Subcutaneous abdominal adipose tissue (tissue), 5 donors: ENCODE measurements at regions not wholly inside any gene's neighbourhood (a gene's known extent, or its start where the extent isn't known, plus 50 kb on each side); places are given as distances from the start of the nearest gene placed in this dataset.
"Not testable (repeated sequence)": the region's sequence is repeated elsewhere in the genome, so short reads cannot be mapped to it uniquely, and the experiment has no call there.

Experiments
- H3K27ac ChIP-seq: one replicate; pipeline ENCODE4 v1.7.0; 2013; ENCODE audit warnings: low read depth, mild to moderate bottlenecking, inconsistent platforms, low read length, moderate library complexity
- H3K27me3 ChIP-seq, 5 donors: one replicate each; pipeline ENCODE4 v1.7.0; 2013; ENCODE audit warnings: low read length in 5 of 5, inconsistent platforms in 1 of 5; ENCODE audit not compliant: control insufficient read depth in 5 of 5, insufficient read depth in 4 of 5
- H3K36me3 ChIP-seq, 5 donors: one replicate each; pipeline ENCODE4 v1.7.0; 2013; ENCODE audit warnings: low read length in 5 of 5; ENCODE audit not compliant: control insufficient read depth in 5 of 5, insufficient read depth in 5 of 5
- H3K4me1 ChIP-seq, 5 donors: one replicate each; pipeline ENCODE4 v1.7.0; 2013; ENCODE audit warnings: low read length in 5 of 5, mild to moderate bottlenecking in 3 of 5, moderate library complexity in 1 of 5; ENCODE audit not compliant: control insufficient read depth in 5 of 5, insufficient read depth in 5 of 5
- H3K4me3 ChIP-seq, 5 donors: one replicate each; pipeline ENCODE4 v1.7.0; 2013; ENCODE audit warnings: low read length in 5 of 5, low read depth in 1 of 5
- H3K9ac ChIP-seq, 5 donors: one replicate each; pipeline ENCODE4 v1.7.0; 2013; ENCODE audit warnings: low read length in 5 of 5, mild to moderate bottlenecking in 4 of 5, moderate library complexity in 3 of 5
- H3K9me3 ChIP-seq, 5 donors: one replicate each; pipeline ENCODE4 v1.7.0; 2013; ENCODE audit warnings: low read length in 5 of 5; ENCODE audit not compliant: control insufficient read depth in 5 of 5
- donor health status: healthy.
- donor health status: healthy.
- donor health status: healthy.
- donor health status: healthy.
- donor health status: healthy.

DNA sequence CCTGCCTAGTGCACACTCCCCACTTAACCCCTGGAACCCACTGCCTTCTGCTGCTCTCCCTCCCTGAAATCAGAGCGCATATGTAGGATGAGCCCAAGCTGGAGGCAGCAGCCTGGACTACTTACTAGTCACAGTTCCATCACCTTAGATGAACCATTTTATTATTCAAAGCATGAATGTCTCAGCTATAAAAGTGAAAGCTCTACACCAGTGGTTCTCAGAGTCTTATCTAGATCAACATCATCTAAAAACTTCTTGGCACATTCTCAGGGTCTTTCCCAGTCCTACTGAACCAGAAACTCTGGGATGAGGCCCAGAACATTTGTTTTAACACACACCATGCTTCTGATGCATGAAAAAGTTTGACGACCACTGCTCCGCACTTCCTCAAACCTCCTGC, 100.3 kb upstream of the ANK3 start:
- no peak overlapping the region for H3K4me3 ChIP-seq
- no peaks in the 10 kb centered on the region for H3K27me3 ChIP-seq
- no peaks in the 10 kb centered on the region for H3K9me3 ChIP-seq
- no peak overlapping the region for H3K27ac ChIP-seq
- H3K36me3 ChIP-seq: no peaks in the 10 kb centered on the region
- H3K4me1 ChIP-seq: no peaks in the 10 kb centered on the region
- no peak overlapping the region for H3K9ac ChIP-seq

DNA sequence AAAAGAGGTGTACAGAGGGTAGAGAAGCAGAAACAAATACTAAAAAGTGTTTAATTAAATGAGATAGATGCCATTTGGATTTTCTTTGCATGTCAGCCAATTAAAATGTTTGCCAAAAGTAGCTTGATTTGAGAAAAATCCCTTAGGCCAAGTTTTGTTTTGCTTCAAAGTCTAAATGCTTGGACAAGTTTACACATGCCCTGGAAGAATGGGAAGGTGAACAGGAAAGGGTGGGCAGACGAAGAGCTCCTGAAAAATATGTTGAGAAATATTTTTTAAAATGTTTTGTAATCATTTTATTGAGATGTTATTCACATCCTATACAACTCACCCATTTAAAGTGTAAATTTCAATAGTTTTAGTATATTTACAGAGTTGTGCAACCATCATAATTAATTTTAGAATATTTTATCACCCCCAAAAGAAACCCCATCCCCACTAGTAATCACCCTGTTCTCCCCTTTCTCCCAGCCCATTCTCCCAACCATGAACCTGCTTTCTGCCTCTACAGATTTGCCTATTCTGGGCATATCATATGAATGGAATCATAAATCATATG, 98.5 kb upstream of the ANK3 start:
- Histone ChIP-seq H3K27me3 (no peaks in the 10 kb centered on the region), H3K4me3 (no peak overlapping the region), H3K27ac (no peak overlapping the region), H3K4me1 (no peaks in the 10 kb centered on the region), H3K36me3 (no peaks in the 10 kb centered on the region), H3K9ac (no peak overlapping the region), H3K9me3 (no peaks in the 10 kb centered on the region)

DNA sequence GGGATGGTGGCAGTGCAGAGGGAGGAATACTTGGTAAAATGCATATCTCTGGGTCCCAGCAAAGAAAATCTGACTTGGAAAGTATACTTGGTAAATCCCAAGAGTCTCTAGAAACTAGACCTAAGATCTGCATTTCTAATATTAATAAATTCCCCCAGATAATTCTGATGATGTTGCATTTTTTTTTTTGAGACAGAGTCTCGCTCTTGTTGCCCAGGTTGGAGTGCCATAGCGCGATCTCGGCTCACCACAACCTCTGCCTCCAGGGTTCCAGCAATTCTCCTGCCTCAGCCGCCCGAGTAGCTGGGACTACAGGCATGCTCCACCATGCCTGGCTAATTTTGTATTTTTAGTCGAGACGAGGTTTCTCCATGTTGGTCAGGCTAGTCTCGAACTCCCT, 97.9 kb upstream of the ANK3 start:
- no peak overlapping the region for H3K9ac ChIP-seq
- H3K4me3 ChIP-seq: no peak overlapping the region
- no peaks in the 10 kb centered on the region for H3K27me3 ChIP-seq
- H3K4me1 ChIP-seq: no peaks in the 10 kb centered on the region
- no peaks in the 10 kb centered on the region for H3K36me3 ChIP-seq
- no peak overlapping the region for H3K27ac ChIP-seq
- H3K9me3 ChIP-seq: no peaks in the 10 kb centered on the region

DNA sequence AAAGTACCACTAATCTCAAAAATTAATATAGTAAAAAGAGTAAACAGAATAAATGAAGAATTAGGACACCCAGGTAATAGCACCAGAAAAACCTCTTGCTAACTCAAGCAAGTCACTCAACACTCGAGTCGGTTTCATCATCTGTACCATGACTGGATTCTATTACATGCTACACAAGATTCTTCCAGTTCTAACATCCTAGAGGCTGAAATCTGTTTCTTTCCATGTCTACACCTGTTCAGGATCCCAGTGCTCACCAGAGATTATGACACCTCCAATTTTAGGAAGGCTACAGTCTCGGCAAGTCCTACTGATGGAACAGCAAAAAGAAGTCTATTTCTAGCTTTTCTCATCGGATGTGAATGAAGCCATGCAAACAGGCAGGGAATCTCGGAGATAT, 95.3 kb upstream of the ANK3 start:
- no peaks in the 10 kb centered on the region for H3K27me3 ChIP-seq
- no peaks in the 10 kb centered on the region for H3K36me3 ChIP-seq
- H3K9me3 ChIP-seq: no peaks in the 10 kb centered on the region
- H3K4me3 ChIP-seq: no peak overlapping the region
- H3K4me1 ChIP-seq: peaks cover 0 to 4% (median 0%) of the 10 kb centered on the region in 5 donors
- H3K9ac ChIP-seq: no peak overlapping the region
- H3K27ac ChIP-seq: no peak overlapping the region

DNA sequence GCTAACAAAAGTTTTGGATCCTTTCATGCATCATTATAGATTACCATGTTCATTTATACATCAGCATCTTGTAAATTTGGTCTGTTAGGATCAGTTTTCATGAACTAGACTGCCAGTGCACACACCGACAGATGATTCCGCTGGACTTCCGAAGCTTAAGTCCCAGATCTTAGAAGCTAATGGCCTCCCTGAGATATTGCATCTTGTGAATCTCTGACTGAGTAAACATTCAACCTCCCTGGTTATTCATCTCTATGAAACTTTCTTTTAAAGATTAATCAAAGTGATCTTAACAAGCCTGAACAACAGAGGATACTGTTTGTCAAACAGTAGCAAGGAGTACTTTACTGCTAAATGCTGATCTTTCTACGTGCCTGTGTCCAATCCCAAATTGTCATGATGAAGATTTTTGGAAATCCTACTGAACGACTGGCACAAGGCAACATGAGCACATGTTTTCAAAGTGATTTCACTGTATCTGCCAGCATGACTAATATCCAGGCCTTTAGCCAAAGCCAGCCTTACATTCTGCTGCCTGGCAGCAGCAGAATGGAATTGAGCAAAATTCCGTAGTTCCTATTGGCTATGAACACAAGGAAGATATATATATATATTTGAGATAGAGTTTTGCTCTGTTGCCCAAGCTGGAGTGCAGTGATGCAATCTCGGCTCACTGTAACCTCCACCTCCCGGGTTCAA, 91.3 kb upstream of the ANK3 start:
- no peak overlapping the region for H3K9ac ChIP-seq
- H3K27ac ChIP-seq: no peak overlapping the region
- H3K4me1 ChIP-seq: peaks cover 0 to 4% (median 0%) of the 10 kb centered on the region in 5 donors
- no peaks in the 10 kb centered on the region for H3K9me3 ChIP-seq
- H3K4me3 ChIP-seq: no peak overlapping the region
- H3K27me3 ChIP-seq: no peaks in the 10 kb centered on the region
- H3K36me3 ChIP-seq: no peaks in the 10 kb centered on the region

DNA sequence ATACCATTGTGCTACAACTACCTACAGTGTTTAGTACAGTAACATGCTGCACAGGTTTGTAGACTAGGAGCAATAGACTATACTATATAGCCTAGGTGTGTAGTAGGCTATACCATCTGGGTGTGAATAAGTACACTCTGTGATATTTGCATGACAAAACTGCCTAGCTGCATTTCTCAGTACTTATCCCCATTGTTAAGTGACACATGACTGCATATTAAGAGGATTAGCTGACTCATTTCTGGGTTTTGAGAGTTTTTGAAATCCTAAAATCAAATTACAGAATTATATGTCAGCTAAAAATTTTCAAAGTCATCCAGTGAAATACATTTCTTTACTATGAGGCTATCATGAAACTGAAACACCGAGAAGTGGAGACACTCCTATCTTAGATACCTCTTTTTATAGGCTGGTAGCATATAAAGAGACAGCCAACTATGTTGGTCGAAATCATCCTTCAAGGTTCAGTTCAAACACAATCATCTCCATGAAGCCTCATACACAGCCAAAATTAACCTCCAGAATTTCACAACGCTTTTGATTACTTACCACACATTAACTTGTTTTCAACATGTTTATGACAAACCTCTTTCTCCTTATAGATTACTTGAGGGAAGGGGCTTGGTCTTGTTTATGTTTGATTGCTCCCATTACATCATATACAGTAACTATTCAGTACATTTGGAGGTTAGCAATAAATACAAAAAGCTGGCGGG, 89.8 kb upstream of the ANK3 start:
- H3K9me3 ChIP-seq: no peaks in the 10 kb centered on the region
- H3K4me3 ChIP-seq: no peak overlapping the region
- no peak overlapping the region for H3K9ac ChIP-seq
- H3K36me3 ChIP-seq: no peaks in the 10 kb centered on the region
- H3K27ac ChIP-seq: no peak overlapping the region
- peaks cover 0 to 4% (median 0%) of the 10 kb centered on the region in 5 donors for H3K4me1 ChIP-seq
- H3K27me3 ChIP-seq: no peaks in the 10 kb centered on the region

DNA sequence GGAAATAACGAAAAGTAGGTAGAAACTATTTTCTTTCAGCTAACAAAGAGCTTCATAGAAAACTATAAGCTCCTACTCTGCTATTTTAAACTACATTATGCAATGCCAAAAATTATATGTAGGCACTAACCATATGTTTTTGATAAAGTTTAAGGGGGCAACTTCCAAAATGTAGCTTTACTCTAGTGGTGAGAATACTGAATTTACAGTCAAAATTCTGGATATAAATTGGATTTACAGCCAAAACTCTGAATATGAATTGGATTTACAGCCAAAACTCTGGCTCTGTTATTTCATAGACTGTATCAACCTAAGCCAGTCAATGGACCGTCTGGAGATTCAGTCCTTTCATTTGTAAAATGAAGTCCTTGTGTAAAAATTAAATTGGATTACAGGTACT, 86.8 kb upstream of the ANK3 start:
- Histone ChIP-seq H3K9ac (no peak overlapping the region), H3K9me3 (no peaks in the 10 kb centered on the region), H3K27ac (no peak overlapping the region), H3K27me3 (no peaks in the 10 kb centered on the region), H3K4me1 (peaks cover 0 to 4% (median 0%) of the 10 kb centered on the region in 5 donors), H3K4me3 (no peak overlapping the region), H3K36me3 (no peaks in the 10 kb centered on the region)

DNA sequence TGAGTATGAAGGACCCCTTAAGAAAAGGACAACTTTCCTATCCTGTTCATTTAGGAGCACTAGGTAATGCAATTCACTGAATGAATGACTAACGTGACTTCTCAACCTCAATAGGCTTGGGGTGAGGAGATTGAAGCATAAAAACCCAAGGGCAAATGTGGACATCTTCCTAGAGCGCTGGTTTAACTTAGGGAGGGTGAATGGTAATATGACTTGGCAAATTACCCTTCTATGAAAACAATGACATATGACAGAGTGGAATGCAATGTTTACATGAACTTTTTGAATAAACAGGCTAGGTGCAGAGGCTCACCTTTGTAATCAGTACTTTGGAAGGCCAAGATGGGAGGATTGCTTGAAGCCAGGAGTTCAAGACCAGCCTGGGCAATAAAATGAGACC, 83.9 kb upstream of the ANK3 start:
- Histone ChIP-seq H3K4me1 (no peaks in the 10 kb centered on the region), H3K36me3 (no peaks in the 10 kb centered on the region), H3K27ac (no peak overlapping the region), H3K9me3 (no peaks in the 10 kb centered on the region), H3K4me3 (no peak overlapping the region), H3K9ac (no peak overlapping the region), H3K27me3 (no peaks in the 10 kb centered on the region)

DNA sequence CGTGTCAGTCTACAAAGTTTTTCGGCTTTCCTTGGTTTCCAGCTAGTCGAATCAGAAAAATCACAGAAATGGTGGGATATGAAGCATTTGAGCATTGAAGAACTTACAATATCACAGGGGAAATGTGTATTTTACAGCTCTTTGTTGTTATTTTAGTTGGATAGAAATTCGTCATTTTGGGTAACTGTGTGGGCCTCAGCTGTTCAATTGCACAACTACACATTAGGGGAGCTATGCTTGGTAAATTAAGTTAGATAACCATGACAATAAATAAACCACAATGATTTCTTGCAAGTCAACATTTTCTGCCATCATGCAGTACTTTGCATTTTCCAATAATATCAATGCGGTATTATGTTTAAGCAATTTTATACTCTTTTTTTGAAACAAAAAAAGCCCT, 80.4 kb upstream of the ANK3 start:
- no peak overlapping the region for H3K4me3 ChIP-seq
- no peak overlapping the region for H3K27ac ChIP-seq
- H3K27me3 ChIP-seq: no peaks in the 10 kb centered on the region
- no peaks in the 10 kb centered on the region for H3K4me1 ChIP-seq
- no peaks in the 10 kb centered on the region for H3K9me3 ChIP-seq
- H3K36me3 ChIP-seq: no peaks in the 10 kb centered on the region
- no peak overlapping the region for H3K9ac ChIP-seq

DNA sequence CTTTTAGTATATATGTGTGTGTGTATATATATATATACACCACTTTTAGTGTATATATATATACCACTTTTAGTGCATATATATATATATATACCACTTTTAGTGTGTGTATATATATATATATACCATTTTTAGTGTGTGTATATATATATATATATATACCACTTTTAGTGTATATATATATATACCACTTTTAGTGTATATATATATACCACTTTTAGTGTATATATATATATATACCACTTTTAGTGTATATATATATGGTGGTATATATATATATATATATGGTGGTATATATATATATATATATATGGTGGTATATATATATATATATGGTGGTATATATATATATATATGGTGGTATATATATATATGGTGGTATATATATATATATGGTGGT, 79.5 kb upstream of the ANK3 start:
- not testable (repeated sequence) for H3K27ac ChIP-seq, H3K4me3 ChIP-seq, H3K36me3 ChIP-seq, H3K27me3 ChIP-seq, H3K9me3 ChIP-seq, H3K9ac ChIP-seq, H3K4me1 ChIP-seq
